Upper lobe of right lung (tissue), 1 donor: ENCODE measurements at regions not wholly inside any gene's neighbourhood (a gene's known extent, or its start where the extent isn't known, plus 50 kb on each side); places are given as distances from the start of the nearest gene placed in this dataset.

ENCODE experiments used
- ATAC-seq: fragments of 200-7000 bp; cut with Tn5 transposase; one replicate; pipeline ENCODE4 v1.9.1; 2020; ENCODE audit warnings: mild to moderate bottlenecking, moderate library complexity
- DNase-seq: peaks from one replicate; pipeline ENCODE4 v3.0.0-alpha.2; 2020
- H3K27ac ChIP-seq: fragments of 200-600 bp; one replicate; pipeline ENCODE4 v1.8.0; 2022
- H3K27me3 ChIP-seq: fragments of 200-600 bp; one replicate; pipeline ENCODE4 v1.8.0; 2022; ENCODE audit warnings: mild to moderate bottlenecking
- H3K36me3 ChIP-seq: fragments of 200-600 bp; one replicate; pipeline ENCODE4 v1.8.0; 2022
- H3K4me1 ChIP-seq: fragments of 200-600 bp; one replicate; pipeline ENCODE4 v1.8.0; 2022
- H3K4me3 ChIP-seq: fragments of 200-600 bp; one replicate; pipeline ENCODE4 v1.8.0; 2022; ENCODE audit warnings: mild to moderate bottlenecking
- H3K9me3 ChIP-seq: fragments of 200-600 bp; one replicate; pipeline ENCODE4 v1.8.0; 2022
- CTCF ChIP-seq: fragments of 200-600 bp; IDR thresholded peaks from one replicate; pipeline ENCODE4 v1.8.0; 2022; ENCODE audit warnings: antibody characterized with exemption
- intact Hi-C: fragments of 100-400 bp; cut with DNase I; formaldehyde crosslinking; loops from one replicate; pipeline ENCODE4 v1.11.0; 2022
- donor health status: DM: no; HTN: yes; CAD: no; lungs with severe emphysema.

GRCh38 chr1:194935864-194936263 is 1672.4 kb downstream of the KCNT2 start:
- DNase-seq, result no peak
- intact Hi-C loops, result no loop called here
- H3K9me3 ChIP-seq, result no peaks in the 10 kb centered on the region
- no peaks in the 10 kb centered on the region for H3K27me3 ChIP-seq
- H3K4me1 ChIP-seq, result no peaks in the 10 kb centered on the region
- TF ChIP-seq CTCF, result no peak
- H3K36me3 ChIP-seq, result no peaks in the 10 kb centered on the region
- H3K27ac ChIP-seq, result no peak overlapping the region
- ATAC-seq, result no peak
- H3K4me3 ChIP-seq, result no peak overlapping the region

GRCh38 chr1:194931166-194931565 is 1677.1 kb downstream of the KCNT2 start:
- Histone ChIP-seq H3K36me3 (no peaks in the 10 kb centered on the region), H3K4me1 (no peaks in the 10 kb centered on the region), H3K27ac (no peak overlapping the region), H3K9me3 (no peaks in the 10 kb centered on the region), H3K27me3 (no peaks in the 10 kb centered on the region), H3K4me3 (no peak overlapping the region)
- TF ChIP-seq CTCF, result no peak
- ATAC-seq, result no peak
- intact Hi-C loops, result no loop called here
- no peak for DNase-seq

DNA sequence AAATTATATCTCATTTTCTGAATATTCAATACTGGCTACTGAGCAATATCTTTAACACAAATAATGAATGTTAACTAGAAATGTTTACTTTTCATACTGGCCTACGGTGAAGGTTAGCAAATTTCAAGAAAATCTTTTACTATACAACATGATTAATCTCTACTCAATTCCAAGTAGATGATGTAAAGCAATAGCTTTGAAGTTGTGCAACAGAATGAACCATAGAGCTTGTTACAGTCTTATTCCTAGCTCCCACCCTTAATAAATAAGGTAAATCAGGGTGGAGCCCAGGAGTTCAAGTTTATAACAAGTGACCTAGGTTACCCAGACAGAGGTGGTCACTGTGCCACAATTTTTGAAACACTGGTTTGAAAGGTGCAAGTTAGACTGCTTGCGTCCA is 1678.1 kb downstream of the KCNT2 start:
- no peak for DNase-seq
- intact Hi-C loops, result no loop called here
- H3K36me3 ChIP-seq, result no peaks in the 10 kb centered on the region
- no peak overlapping the region for H3K27ac ChIP-seq
- ATAC-seq, result no peak
- TF ChIP-seq CTCF, result no peak
- H3K4me3 ChIP-seq, result no peak overlapping the region
- no peaks in the 10 kb centered on the region for H3K9me3 ChIP-seq
- no peaks in the 10 kb centered on the region for H3K4me1 ChIP-seq
- H3K27me3 ChIP-seq, result no peaks in the 10 kb centered on the region

DNA sequence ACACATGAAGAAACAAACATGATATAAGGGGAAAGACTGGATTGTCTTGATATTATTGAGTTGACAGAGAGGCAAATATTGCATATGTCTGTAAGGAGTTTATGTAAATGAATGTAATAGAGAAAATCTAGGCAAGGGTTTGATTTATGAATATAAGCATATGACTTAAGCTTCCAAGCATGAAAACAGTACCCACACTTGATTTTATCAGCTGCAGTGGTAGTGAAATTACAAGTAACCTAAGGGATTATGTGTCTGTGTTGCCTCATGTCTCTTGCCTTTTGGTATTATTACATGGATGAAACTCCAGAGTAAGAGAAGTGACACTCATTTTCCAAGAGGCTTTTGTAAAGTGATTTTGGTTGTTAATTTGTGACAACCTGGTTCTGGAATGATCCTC is 1678.9 kb downstream of the KCNT2 start:
- H3K27me3 ChIP-seq, result no peaks in the 10 kb centered on the region
- no peak overlapping the region for H3K4me3 ChIP-seq
- no peaks in the 10 kb centered on the region for H3K4me1 ChIP-seq
- no peak for DNase-seq
- TF ChIP-seq CTCF, result no peak
- no peak for ATAC-seq
- no peaks in the 10 kb centered on the region for H3K9me3 ChIP-seq
- intact Hi-C loops, result no loop called here
- no peak overlapping the region for H3K27ac ChIP-seq
- H3K36me3 ChIP-seq, result no peaks in the 10 kb centered on the region

GRCh38 chr1:194919146-194919545 is 1689.1 kb downstream of the KCNT2 start:
- intact Hi-C loops, result no loop called here
- Histone ChIP-seq H3K27ac (no peak overlapping the region), H3K27me3 (no peaks in the 10 kb centered on the region), H3K9me3 (no peaks in the 10 kb centered on the region), H3K36me3 (no peaks in the 10 kb centered on the region), H3K4me3 (no peak overlapping the region), H3K4me1 (no peaks in the 10 kb centered on the region)
- ATAC-seq (no peak), DNase-seq (no peak)
- TF ChIP-seq CTCF, result no peak

DNA sequence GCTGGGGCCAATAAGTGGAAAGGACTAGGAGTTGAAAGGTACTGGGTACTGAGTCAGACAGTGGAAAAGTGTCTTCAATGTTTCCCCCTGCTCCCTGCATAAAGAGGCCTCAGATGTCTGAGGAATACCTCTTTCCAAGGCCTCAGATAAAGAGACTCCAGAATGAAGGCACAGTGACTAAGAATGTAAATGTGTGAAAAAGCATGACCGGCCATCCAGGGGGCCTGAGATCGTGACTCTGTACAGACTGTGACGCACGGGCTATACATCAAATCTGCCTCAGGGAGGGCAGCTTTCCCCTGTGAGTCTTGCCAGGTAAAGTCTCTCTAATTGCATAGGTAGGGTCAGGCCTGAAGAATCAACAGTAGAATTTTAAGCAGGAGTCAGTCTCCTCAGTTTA is 1690.5 kb downstream of the KCNT2 start:
- H3K9me3 ChIP-seq, result no peaks in the 10 kb centered on the region
- no peak for TF ChIP-seq CTCF
- intact Hi-C loops, result no loop called here
- H3K4me3 ChIP-seq, result no peak overlapping the region
- no peaks in the 10 kb centered on the region for H3K4me1 ChIP-seq
- ATAC-seq (no peak), DNase-seq (no peak)
- H3K27ac ChIP-seq, result no peak overlapping the region
- no peaks in the 10 kb centered on the region for H3K36me3 ChIP-seq
- no peaks in the 10 kb centered on the region for H3K27me3 ChIP-seq
